GM19035 (cell line): ENCODE measurements at regions not wholly inside any gene's neighbourhood (a gene's known extent, or its start where the extent isn't known, plus 50 kb on each side); places are given as distances from the start of the nearest gene placed in this dataset.

Experiments used
- ATAC-seq: cut with Tn5 transposase; IDR thresholded peaks from one replicate; pipeline ENCODE4 v1.9.1; 2021; ENCODE audit not compliant: unreplicated experiment

GRCh38 chr2:120683701-120684100 lies 52.0 kb upstream of the GLI2 start:
- ATAC-seq, result no peak

GRCh38 chr2:120684289-120685065 lies 51.2 kb upstream of the GLI2 start:
- ATAC-seq, result no peak

GRCh38 chr2:120685066-120685973 lies 50.3 kb upstream of the GLI2 start:
- no peak for ATAC-seq
